K562 (cell line): ENCODE measurements at regions not wholly inside any gene's neighbourhood (a gene's known extent, or its start where the extent isn't known, plus 50 kb on each side); places are given as distances from the start of the nearest gene placed in this dataset.

Source experiments
- AFF1 ChIP-seq, 2 experiments: fragments of 450-650 bp; IDR thresholded peaks; 2 replicates each; pipeline ENCODE4 v1.6.1; 2018; ENCODE audit warnings: mild to moderate bottlenecking in 2 of 2, low read depth in 1 of 2; ENCODE audit not compliant: partially characterized antibody in 2 of 2
- BRCA1 ChIP-seq, 2 experiments: fragments of 450-650 bp in 1 of 2; sonication (generic) in 1 of 2; formaldehyde crosslinking in 1 of 2; IDR thresholded peaks; 2 replicates each; pipeline versions ENCODE4 v1.5.0 to v1.6.1; 2017 to 2020; ENCODE audit warnings: mild to moderate bottlenecking in 1 of 2, missing genetic modification reagents in 1 of 2
- CBX3 ChIP-seq, 2 experiments: IDR thresholded peaks; 1 replicate in 1 of 2; 2 replicates in 1 of 2; pipeline ENCODE4 v1.6.1; 2012; ENCODE audit warnings: inconsistent platforms in 2 of 2, low read length in 2 of 2, borderline replicate concordance in 1 of 2, control low read depth in 1 of 2
- KHSRP ChIP-seq: fragments of 450-650 bp; IDR thresholded peaks from 2 replicates; pipeline ENCODE4 v1.6.1; 2017
- POLR2A ChIP-seq: fragments of 450-650 bp; conservative IDR thresholded peaks from 2 replicates; pipeline ENCODE4 v1.6.1; 2016
- PRDM10 ChIP-seq: fragments of 450-650 bp; IDR thresholded peaks from 2 replicates; pipeline ENCODE4 v1.6.1; 2018; ENCODE audit not compliant: partially characterized antibody
- RBM14 ChIP-seq: fragments of 200-400 bp; formaldehyde crosslinking; IDR thresholded peaks from 2 replicates; pipeline ENCODE4 v1.6.1; 2018; ENCODE audit warnings: low read depth, mild to moderate bottlenecking, low read length, moderate library complexity, borderline replicate concordance; ENCODE audit not compliant: insufficient read depth
- SMAD1 ChIP-seq: fragments of 150-350 bp; IDR thresholded peaks from 2 replicates; pipeline ENCODE4 v1.6.1; 2014; ENCODE audit warnings: low read length, low read depth; ENCODE audit not compliant: partially characterized antibody
- SMAD2 ChIP-seq: fragments of 150-350 bp; IDR thresholded peaks from 2 replicates; pipeline ENCODE4 v1.6.1; 2014; ENCODE audit warnings: low read depth, mild to moderate bottlenecking, low read length
- TEAD4 ChIP-seq, 2 experiments: sonication (generic) in 1 of 2; formaldehyde crosslinking in 1 of 2; IDR thresholded peaks; 2 replicates each; pipeline versions ENCODE4 v1.6.1 to v1.8.0; 2012 to 2022; ENCODE audit warnings: borderline replicate concordance in 1 of 2, inconsistent platforms in 1 of 2, low read length in 1 of 2, mild to moderate bottlenecking in 1 of 2, missing genetic modification reagents in 1 of 2
- THRB ChIP-seq: fragments of 450-650 bp; formaldehyde crosslinking; conservative IDR thresholded peaks from 2 replicates; pipeline ENCODE4 v1.4.0; 2022; ENCODE audit warnings: mild to moderate bottlenecking, missing genetic modification characterization
- ZEB2 ChIP-seq: fragments of 450-650 bp; IDR thresholded peaks from 2 replicates; pipeline ENCODE4 v1.6.1; 2016
- ZKSCAN3 ChIP-seq: fragments of 250-450 bp; sonication (Bioruptor Pico); IDR thresholded peaks from 2 replicates; pipeline ENCODE4 v1.4.0; 2020
- ZNF707 ChIP-seq: fragments of 250-450 bp; sonication (Bioruptor Pico); conservative IDR thresholded peaks from 2 replicates; pipeline ENCODE4 v1.8.0; 2022; ENCODE audit warnings: inconsistent platforms, mild to moderate bottlenecking, moderate library complexity
- TF ChIP-seq, protein P1 (sequence below), 2 experiments: IDR thresholded peaks; 2 replicates each; pipeline ENCODE4 v1.6.1; 2012; ENCODE audit warnings: improper control_type of control experiment in 2 of 2, low read depth in 2 of 2, low read length in 2 of 2, borderline replicate concordance in 1 of 2

- TF ChIP-seq ZNF707 (CRISPR knock-in tag): no peak
- no peak for TF ChIP-seq BRCA1 (IDR thresholded peaks at IDR 0.05)
- TF ChIP-seq BRCA1 (CRISPR knock-in tag; IDR thresholded peaks at IDR 0.05): no peak
- no peak for TF ChIP-seq ZKSCAN3 (CRISPR knock-in tag)
- 0 out of 2 replicates have a peak, but pooled peaks have one; percentile 35 for TF ChIP-seq TEAD4 (IDR thresholded peaks at IDR 0.05; ENCODE audit: low read length)
- no peak for TF ChIP-seq TEAD4 (CRISPR knock-in tag; IDR thresholded peaks at IDR 0.05; ENCODE audit: borderline replicate concordance)
- no peak for TF ChIP-seq SMAD1
- 0 out of 2 replicates have a peak, but pooled peaks have one; percentile 15 for TF ChIP-seq THRB
- no peak for TF ChIP-seq SMAD2
- no peak for TF ChIP-seq RBM14
- no peak for TF ChIP-seq KHSRP
- TF ChIP-seq ZEB2: no peak
- TF ChIP-seq, protein P1, sequence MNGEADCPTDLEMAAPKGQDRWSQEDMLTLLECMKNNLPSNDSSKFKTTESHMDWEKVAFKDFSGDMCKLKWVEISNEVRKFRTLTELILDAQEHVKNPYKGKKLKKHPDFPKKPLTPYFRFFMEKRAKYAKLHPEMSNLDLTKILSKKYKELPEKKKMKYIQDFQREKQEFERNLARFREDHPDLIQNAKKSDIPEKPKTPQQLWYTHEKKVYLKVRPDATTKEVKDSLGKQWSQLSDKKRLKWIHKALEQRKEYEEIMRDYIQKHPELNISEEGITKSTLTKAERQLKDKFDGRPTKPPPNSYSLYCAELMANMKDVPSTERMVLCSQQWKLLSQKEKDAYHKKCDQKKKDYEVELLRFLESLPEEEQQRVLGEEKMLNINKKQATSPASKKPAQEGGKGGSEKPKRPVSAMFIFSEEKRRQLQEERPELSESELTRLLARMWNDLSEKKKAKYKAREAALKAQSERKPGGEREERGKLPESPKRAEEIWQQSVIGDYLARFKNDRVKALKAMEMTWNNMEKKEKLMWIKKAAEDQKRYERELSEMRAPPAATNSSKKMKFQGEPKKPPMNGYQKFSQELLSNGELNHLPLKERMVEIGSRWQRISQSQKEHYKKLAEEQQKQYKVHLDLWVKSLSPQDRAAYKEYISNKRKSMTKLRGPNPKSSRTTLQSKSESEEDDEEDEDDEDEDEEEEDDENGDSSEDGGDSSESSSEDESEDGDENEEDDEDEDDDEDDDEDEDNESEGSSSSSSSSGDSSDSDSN (IDR thresholded peaks at IDR 0.05; ENCODE audit: borderline replicate concordance in 1 of 2, low read depth in 2 of 2, low read length in 2 of 2): 0 out of 4 replicates have a peak, but pooled peaks of 1 of the 2 experiments have one; percentile 41
- no peak for TF ChIP-seq PRDM10
- TF ChIP-seq CBX3 (IDR thresholded peaks at IDR 0.05; ENCODE audit: borderline replicate concordance in 1 of 2, low read length in 2 of 2): peak in 1 of 2 experiments; percentile 64; a peak in 1 of 3 replicates
- TF ChIP-seq AFF1 (IDR thresholded peaks at IDR 0.05; ENCODE audit: low read depth in 1 of 2, partially characterized antibody in 2 of 2): no peak
- no peak for TF ChIP-seq POLR2A
These were observed 82.2 kb upstream of the CPSF6 start (continued) for GRCh38 chr12:69157023-69157655.
